ENCODE measurements at regions not wholly inside any gene's neighbourhood (a gene's known extent, or its start where the extent isn't known, plus 50 kb on each side); places are given as distances from the start of the nearest gene placed in this dataset.

GRCh38 chrX:39542316-39542715 lies 555.4 kb downstream of the BCOR start:
- DNase-seq (ENCODE audit: low spot score): no peak

GRCh38 chrX:39550795-39551361 lies 546.9 kb downstream of the BCOR start:
- no peak for DNase-seq (ENCODE audit: low spot score)

GRCh38 chrX:39551762-39552161 lies 546.0 kb downstream of the BCOR start:
- DNase-seq (ENCODE audit: low spot score): no peak

GRCh38 chrX:39555431-39555830 lies 542.3 kb downstream of the BCOR start:
- no peak for DNase-seq (ENCODE audit: low spot score)

- no peak for DNase-seq (ENCODE audit: low spot score)
Measured at GRCh38 chrX:39556056-39556455, 541.7 kb downstream of the BCOR start.

GRCh38 chrX:39559229-39559628 lies 538.5 kb downstream of the BCOR start:
- DNase-seq (ENCODE audit: low spot score): no peak

GRCh38 chrX:39560271-39560670 lies 537.5 kb downstream of the BCOR start:
- DNase-seq (ENCODE audit: low spot score): no peak

GRCh38 chrX:39563178-39563577 lies 534.6 kb downstream of the BCOR start:
- no peak for DNase-seq (ENCODE audit: low spot score)

- DNase-seq (ENCODE audit: low spot score): no peak
Measured at GRCh38 chrX:39564751-39565150, 533.0 kb downstream of the BCOR start.

- no peak for DNase-seq (ENCODE audit: low spot score)
Measured at GRCh38 chrX:39574178-39574577, 523.6 kb downstream of the BCOR start.

- DNase-seq (ENCODE audit: low spot score): no peak
Measured at GRCh38 chrX:39576041-39576872, 521.5 kb downstream of the BCOR start.

- DNase-seq (ENCODE audit: low spot score): peak; percentile 39
Measured at GRCh38 chrX:39577206-39577984, 520.4 kb downstream of the BCOR start.

GRCh38 chrX:39577985-39578869 lies 519.5 kb downstream of the BCOR start:
- peak; percentile 68 for DNase-seq (ENCODE audit: low spot score)

GRCh38 chrX:39580043-39580442 lies 517.7 kb downstream of the BCOR start:
- DNase-seq (ENCODE audit: low spot score): no peak

GRCh38 chrX:39581411-39581810 lies 516.3 kb downstream of the BCOR start:
- DNase-seq (ENCODE audit: low spot score): no peak

GRCh38 chrX:39582091-39582490 lies 515.7 kb downstream of the BCOR start:
- DNase-seq (ENCODE audit: low spot score): peak; percentile 51

GRCh38 chrX:39582976-39583375 lies 514.8 kb downstream of the BCOR start:
- DNase-seq (ENCODE audit: low spot score): no peak

- DNase-seq (ENCODE audit: low spot score): no peak
Measured at GRCh38 chrX:39585808-39586207, 511.9 kb downstream of the BCOR start.

- no peak for DNase-seq (ENCODE audit: low spot score)
Measured at GRCh38 chrX:39586359-39586758, 511.4 kb downstream of the BCOR start.

GRCh38 chrX:39591099-39591498 lies 506.7 kb downstream of the BCOR start:
- DNase-seq (ENCODE audit: low spot score): no peak

GRCh38 chrX:39592776-39593175 lies 505.0 kb downstream of the BCOR start:
- no peak for DNase-seq (ENCODE audit: low spot score)

- no peak for DNase-seq (ENCODE audit: low spot score)
Measured at GRCh38 chrX:39595977-39596376, 501.8 kb downstream of the BCOR start.
